HG03139 (cell line): ENCODE measurements at regions not wholly inside any gene's neighbourhood (a gene's known extent, or its start where the extent isn't known, plus 50 kb on each side); places are given as distances from the start of the nearest gene placed in this dataset.

Source experiments
- ATAC-seq: cut with Tn5 transposase; IDR thresholded peaks from one replicate; pipeline ENCODE4 v1.9.1; 2021; ENCODE audit not compliant: unreplicated experiment

- no peak for ATAC-seq
Observed at GRCh38 chr5:125037530-125037929, 291.1 kb upstream of the ZNF608 start.

- no peak for ATAC-seq
Observed at GRCh38 chr5:125038477-125038876, 292.0 kb upstream of the ZNF608 start.

DNA sequence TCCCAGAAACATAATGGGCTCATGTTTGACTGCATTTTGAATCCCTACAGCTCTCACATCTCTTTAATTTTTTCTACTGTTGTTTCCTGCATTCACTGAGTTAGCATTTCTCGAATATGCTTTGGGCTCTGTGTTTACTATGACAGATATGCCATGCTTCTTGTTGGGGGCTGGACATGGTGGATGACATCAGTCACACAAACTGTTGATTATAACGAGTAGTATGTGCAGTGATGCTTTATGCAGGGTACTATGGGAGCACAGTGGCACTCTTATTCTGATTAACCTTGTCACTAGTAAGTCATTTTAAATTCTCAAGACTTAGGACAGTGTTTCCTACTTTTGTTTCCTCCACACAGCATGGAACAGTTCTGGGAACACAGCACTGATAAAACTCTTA lies 295.4 kb upstream of the ZNF608 start:
- no peak for ATAC-seq

GRCh38 chr5:125042261-125042890 lies 295.9 kb upstream of the ZNF608 start:
- no peak for ATAC-seq

GRCh38 chr5:125043781-125044391 lies 297.4 kb upstream of the ZNF608 start:
- no peak for ATAC-seq

DNA sequence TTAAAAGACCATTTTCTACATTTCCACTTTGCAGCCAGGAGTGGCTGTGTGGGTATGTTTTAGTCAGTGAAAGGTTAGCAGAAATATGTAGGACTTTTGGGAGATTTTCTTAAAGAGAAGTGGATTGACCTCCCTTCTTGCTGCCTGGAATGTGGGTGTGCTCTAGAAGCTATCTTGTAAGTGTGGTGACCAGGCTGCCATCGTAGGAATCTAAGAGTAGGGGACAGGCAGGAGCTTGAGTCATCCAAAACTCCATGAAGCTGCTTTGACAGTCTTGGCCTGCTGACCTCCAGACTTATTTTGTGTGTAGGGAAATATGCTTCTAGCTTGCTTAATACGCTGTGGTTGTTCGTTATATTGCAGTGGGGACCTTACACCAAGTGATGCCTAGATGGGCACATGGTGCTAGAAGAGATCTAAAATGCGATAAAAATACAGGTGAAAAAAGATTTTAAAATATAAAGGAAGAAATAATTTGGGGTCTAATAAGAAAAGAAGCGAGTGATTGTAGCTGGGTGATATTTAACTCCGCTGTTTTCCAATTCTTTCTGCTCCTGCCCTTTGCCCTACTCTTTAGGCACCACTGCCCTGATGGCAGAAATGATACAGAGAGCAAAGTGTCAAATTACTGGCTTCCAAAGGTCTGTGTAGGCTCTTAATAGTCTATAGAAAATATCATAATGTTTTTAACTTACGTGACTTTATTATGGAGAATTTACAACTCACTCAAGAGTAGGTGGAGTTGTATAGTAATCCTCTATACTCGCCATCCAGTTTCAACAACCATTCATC lies 298.2 kb upstream of the ZNF608 start:
- no peak for ATAC-seq

GRCh38 chr5:125045646-125046045 lies 299.2 kb upstream of the ZNF608 start:
- ATAC-seq: no peak

GRCh38 chr5:125046838-125047237 lies 300.4 kb upstream of the ZNF608 start:
- ATAC-seq: no peak

GRCh38 chr5:125047871-125048270 lies 301.4 kb upstream of the ZNF608 start:
- ATAC-seq: no peak

- ATAC-seq: no peak
Observed at GRCh38 chr5:125049721-125050702, 303.6 kb upstream of the ZNF608 start.

GRCh38 chr5:125050926-125051325 lies 304.5 kb upstream of the ZNF608 start:
- ATAC-seq: no peak

GRCh38 chr5:125052584-125052983 lies 306.1 kb upstream of the ZNF608 start:
- ATAC-seq: no peak

DNA sequence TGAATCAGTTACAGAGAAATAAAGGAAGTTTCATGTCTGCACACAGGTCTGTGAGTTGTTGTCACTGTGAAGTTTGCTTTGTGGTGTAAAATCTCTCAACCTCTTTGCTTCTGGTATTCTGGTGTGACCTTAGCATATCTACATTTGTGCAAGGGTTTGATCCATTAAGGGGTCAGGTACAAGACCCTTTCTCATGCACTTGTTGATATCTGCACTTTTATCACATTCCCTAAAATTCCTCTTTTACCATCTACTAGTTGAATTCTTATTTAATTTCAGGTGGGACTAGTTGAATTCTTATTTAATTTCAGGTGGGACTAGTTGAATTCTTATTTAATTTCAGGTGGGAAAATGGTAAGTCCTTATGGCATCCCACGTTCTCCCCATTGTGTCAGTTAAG lies 306.7 kb upstream of the ZNF608 start:
- no peak for ATAC-seq

DNA sequence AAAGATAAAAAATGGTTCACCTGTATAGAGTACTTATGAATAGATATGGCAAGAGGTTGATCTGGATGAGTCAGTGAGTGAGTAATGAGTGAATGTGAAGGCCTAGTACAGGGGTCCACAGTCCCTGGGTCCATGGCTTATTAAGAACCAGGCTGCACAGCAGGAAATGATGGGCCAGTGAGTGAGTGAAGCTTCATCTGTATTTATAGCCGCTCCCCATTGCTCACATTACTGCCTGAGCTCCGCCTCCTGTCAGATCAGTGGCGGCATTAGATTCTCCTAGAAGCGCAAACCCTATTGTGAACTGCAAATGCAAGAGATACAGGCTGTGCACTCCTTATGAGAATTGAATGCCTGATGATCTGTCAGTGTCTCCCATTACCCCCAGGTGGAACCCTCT lies 307.7 kb upstream of the ZNF608 start:
- no peak for ATAC-seq

GRCh38 chr5:125056671-125057485 lies 310.4 kb upstream of the ZNF608 start:
- ATAC-seq: no peak

DNA sequence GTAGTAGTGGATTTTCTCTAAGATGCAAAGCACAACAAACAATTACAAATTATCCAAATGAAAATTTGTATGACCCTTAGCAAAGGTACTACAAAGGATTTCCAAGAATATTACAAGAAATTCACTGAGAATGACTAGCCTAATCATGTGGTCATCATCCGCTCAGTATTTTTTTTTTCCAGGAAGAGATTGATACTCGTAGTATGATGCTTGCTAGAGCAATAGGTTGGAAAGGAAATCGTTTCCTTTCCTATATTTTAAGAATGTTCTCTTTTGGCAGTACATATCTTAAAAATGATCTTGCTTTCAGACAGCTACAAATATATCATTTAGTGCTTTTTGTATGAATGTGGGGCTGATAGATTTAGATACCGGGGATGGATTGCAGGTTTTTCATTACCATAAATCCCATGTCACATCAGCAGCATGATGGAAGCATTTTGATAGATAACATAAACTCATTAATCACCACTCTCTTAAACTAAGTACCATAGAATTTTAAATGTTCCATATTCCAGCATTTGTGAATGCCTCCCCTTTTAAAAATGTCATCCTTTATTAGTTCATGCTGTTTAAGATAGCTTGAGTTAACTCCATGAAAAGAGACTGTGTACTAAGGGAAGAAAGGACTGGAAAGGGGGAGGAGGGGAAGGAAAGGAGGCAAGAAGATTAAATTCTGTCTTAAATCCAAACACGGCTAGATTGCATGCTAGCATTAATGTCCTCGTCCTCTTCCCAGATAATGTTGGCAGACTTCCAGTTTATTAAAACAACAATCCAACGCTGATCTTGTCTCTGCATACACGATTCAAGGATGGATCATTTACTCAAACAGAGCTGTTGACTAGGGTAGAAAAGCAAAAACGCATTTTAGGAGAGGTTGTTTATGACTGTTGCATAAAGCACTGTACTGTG lies 311.7 kb upstream of the ZNF608 start:
- ATAC-seq: no peak

DNA sequence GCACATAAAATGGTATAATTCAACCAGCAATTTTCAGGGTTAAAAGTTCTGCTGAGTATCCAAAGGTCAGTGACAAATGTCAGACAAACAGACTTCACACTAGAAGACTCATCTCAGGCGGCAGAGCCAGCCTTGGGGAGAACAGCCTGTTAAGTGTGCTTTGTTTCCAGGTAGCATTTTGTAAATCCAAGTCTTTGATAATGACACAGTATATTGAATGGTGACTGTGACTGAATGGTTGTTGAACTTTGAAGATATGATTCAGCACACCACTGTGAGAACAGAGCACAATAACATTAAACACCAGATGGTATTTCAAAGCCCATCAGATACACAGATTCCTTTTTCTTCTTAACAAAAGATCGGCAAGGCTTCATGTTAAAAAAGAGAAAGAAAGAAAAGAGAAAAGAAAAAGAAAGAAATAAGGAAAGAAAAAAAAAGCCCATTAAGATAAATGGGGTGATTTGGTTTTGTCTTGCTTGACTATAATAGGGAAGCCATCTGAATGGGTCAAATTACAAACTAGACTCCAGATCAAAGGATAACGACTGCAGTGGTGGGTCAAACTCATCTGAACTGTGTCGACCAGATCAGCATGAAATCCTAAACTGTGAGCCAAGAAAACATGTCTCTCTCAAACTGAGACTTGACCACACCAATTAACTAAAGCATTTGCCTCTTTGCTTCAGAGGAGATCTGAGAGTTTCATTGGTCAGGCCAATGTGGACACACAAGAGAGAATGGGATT lies 313.0 kb upstream of the ZNF608 start:
- ATAC-seq: no peak

DNA sequence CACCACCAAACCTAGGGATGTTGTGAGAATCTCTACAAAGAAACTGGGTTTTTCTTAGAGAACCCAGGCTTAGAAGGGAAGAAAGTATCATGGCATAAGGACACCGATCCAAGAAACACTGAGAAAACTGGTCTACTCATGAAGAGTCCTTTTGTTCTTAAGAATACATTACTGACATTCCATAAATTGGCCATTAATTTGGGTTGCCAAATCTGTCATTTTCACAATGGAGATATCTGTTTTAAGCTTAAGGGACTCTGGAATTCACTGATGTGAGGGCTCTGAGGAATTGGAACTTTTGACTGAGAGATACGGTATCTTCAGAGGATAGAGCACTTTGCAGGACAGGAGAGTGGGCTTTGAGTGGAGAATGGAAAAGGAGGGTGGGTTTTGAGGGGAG lies 315.3 kb upstream of the ZNF608 start:
- ATAC-seq: no peak
